SK-N-SH treated with all-trans-retinoic acid at 6 μM for 48 hours (cell line): ENCODE measurements at regions not wholly inside any gene's neighbourhood (a gene's known extent, or its start where the extent isn't known, plus 50 kb on each side); places are given as distances from the start of the nearest gene placed in this dataset.
"Not testable (repeated sequence)": the region's sequence is repeated elsewhere in the genome, so short reads cannot be mapped to it uniquely, and the experiment has no call there.

Experiments
- ATAC-seq: fragments of 200-7000 bp; cut with Tn5 transposase; 3 replicates; pipeline ENCODE4 v1.9.1; 2020; ENCODE audit warnings: mild to moderate bottlenecking, moderate library complexity
- ARNTL ChIP-seq: fragments of 450-650 bp; formaldehyde crosslinking; IDR thresholded peaks from 2 replicates; pipeline ENCODE4 v1.5.0; 2020; ENCODE audit warnings: low read depth, mild to moderate bottlenecking, moderate library complexity, borderline replicate concordance
- BACH2 ChIP-seq: fragments of 250-450 bp; sonication (Bioruptor Pico); IDR thresholded peaks from 2 replicates; pipeline ENCODE4 v1.9.0; 2021; ENCODE audit warnings: mild to moderate bottlenecking, borderline replicate concordance
- CREB5 ChIP-seq: fragments of 250-450 bp; sonication (Bioruptor Pico); IDR thresholded peaks from 2 replicates; pipeline ENCODE4 v1.5.1; 2020; ENCODE audit warnings: low read depth, mild to moderate bottlenecking, moderate library complexity
- CSDC2 ChIP-seq: fragments of 250-450 bp; sonication (Bioruptor Pico); IDR thresholded peaks from 2 replicates; pipeline ENCODE4 v1.5.0; 2020; ENCODE audit warnings: mild to moderate bottlenecking, moderate library complexity
- ESRRG ChIP-seq: fragments of 250-450 bp; sonication (Bioruptor Pico); IDR thresholded peaks from 2 replicates; pipeline ENCODE4 v1.6.1; 2021; ENCODE audit warnings: mild to moderate bottlenecking
- GLIS3 ChIP-seq: fragments of 250-450 bp; sonication (Bioruptor Pico); IDR thresholded peaks from 2 replicates; pipeline ENCODE4 v1.5.0; 2020; ENCODE audit warnings: mild to moderate bottlenecking, moderate library complexity
- OSR1 ChIP-seq: fragments of 250-450 bp; sonication (Bioruptor Pico); IDR thresholded peaks from 2 replicates; pipeline ENCODE4 v1.8.0; 2022; ENCODE audit warnings: moderate library complexity, mild to moderate bottlenecking, inconsistent platforms
- PATZ1 ChIP-seq: fragments of 250-450 bp; sonication (Bioruptor Pico); IDR thresholded peaks from 2 replicates; pipeline ENCODE4 v1.8.0; 2020; ENCODE audit warnings: mild to moderate bottlenecking, moderate library complexity, borderline replicate concordance
- RARB ChIP-seq: fragments of 250-450 bp; sonication (Bioruptor Pico); IDR thresholded peaks from 2 replicates; pipeline ENCODE4 v1.8.0; 2021; ENCODE audit warnings: mild to moderate bottlenecking, moderate library complexity
- SNAI2 ChIP-seq: fragments of 250-450 bp; sonication (Bioruptor Pico); IDR thresholded peaks from 2 replicates; pipeline ENCODE4 v1.5.0; 2020; ENCODE audit warnings: mild to moderate bottlenecking, moderate library complexity
- TCF4 ChIP-seq: fragments of 250-450 bp; sonication (Bioruptor Pico); IDR thresholded peaks from 2 replicates; pipeline ENCODE4 v1.8.0; 2021; ENCODE audit warnings: mild to moderate bottlenecking, moderate library complexity, borderline replicate concordance
- TOX ChIP-seq: fragments of 250-450 bp; sonication (Bioruptor Pico); IDR thresholded peaks from 2 replicates; pipeline ENCODE4 v1.8.0; 2021; ENCODE audit warnings: mild to moderate bottlenecking, moderate library complexity, borderline replicate concordance
- TSHZ2 ChIP-seq: fragments of 250-450 bp; sonication (Bioruptor Pico); IDR thresholded peaks from 2 replicates; pipeline ENCODE4 v1.5.0; 2020; ENCODE audit warnings: mild to moderate bottlenecking, moderate library complexity
- ZFP3 ChIP-seq: fragments of 250-450 bp; sonication (Bioruptor Pico); IDR thresholded peaks from 2 replicates; pipeline ENCODE4 v1.5.0; 2020; ENCODE audit warnings: mild to moderate bottlenecking, moderate library complexity
- ZFP30 ChIP-seq: fragments of 450-650 bp; formaldehyde crosslinking; IDR thresholded peaks from 2 replicates; pipeline ENCODE4 v1.5.0; 2022; ENCODE audit warnings: mild to moderate bottlenecking, moderate library complexity
- ZNF565 ChIP-seq: fragments of 450-650 bp; formaldehyde crosslinking; conservative IDR thresholded peaks from 2 replicates; pipeline ENCODE4 v1.5.0; 2020; ENCODE audit warnings: low read depth, mild to moderate bottlenecking, moderate library complexity
- ZNF70 ChIP-seq: fragments of 450-650 bp; formaldehyde crosslinking; IDR thresholded peaks from 2 replicates; pipeline ENCODE4 v1.5.0; 2020; ENCODE audit warnings: mild to moderate bottlenecking, moderate library complexity
- ZNF8 ChIP-seq: fragments of 450-650 bp; formaldehyde crosslinking; IDR thresholded peaks from 2 replicates; pipeline ENCODE4 v1.5.0; 2020; ENCODE audit warnings: mild to moderate bottlenecking, moderate library complexity

- no peak for ATAC-seq
- no peak for TF ChIP-seq PATZ1 (CRISPR knock-in tag)
- no peak for TF ChIP-seq OSR1
- no peak for TF ChIP-seq TOX
- no peak for TF ChIP-seq CSDC2
- no peak for TF ChIP-seq ZFP3 (CRISPR knock-in tag)
- TF ChIP-seq ZFP30 (CRISPR knock-in tag) = no peak
- TF ChIP-seq GLIS3 = no peak
- no peak for TF ChIP-seq CREB5 (CRISPR knock-in tag)
- no peak for TF ChIP-seq TCF4
- TF ChIP-seq ZNF70 = no peak
- no peak for TF ChIP-seq BACH2 (CRISPR knock-in tag)
- TF ChIP-seq SNAI2 = no peak
- TF ChIP-seq ZNF565 (CRISPR knock-in tag) = no peak
- TF ChIP-seq, all 23 proteins: peak for 0
Observed at GRCh38 chr2:34234823-34235222, 635.7 kb upstream of the FAM98A start.

GRCh38 chr2:34229998-34230397 lies 630.9 kb upstream of the FAM98A start:
- TF ChIP-seq ZNF565 (CRISPR knock-in tag) (no peak), ZNF70 (no peak), PATZ1 (CRISPR knock-in tag) (no peak), ZNF8 (CRISPR knock-in tag) (no peak), ZFP30 (CRISPR knock-in tag) (no peak), ZFP3 (CRISPR knock-in tag) (no peak), ESRRG (no peak)
- ATAC-seq = no peak

- ATAC-seq = no peak
- TF ChIP-seq RARB (no peak), ESRRG (no peak), SNAI2 (no peak), CREB5 (CRISPR knock-in tag) (no peak), ZNF70 (no peak), TOX (no peak)
Observed at GRCh38 chr2:34215174-34215573, 616.1 kb upstream of the FAM98A start.

- ATAC-seq = not testable (repeated sequence)
Observed at GRCh38 chr2:34210382-34210781, 611.3 kb upstream of the FAM98A start.

GRCh38 chr2:34204560-34204959 lies 605.5 kb upstream of the FAM98A start:
- no peak for ATAC-seq
- TF ChIP-seq ARNTL (CRISPR knock-in tag) = no peak
- TF ChIP-seq ZNF565 (CRISPR knock-in tag) = no peak
- no peak for TF ChIP-seq ZFP3 (CRISPR knock-in tag)
- TF ChIP-seq CREB5 (CRISPR knock-in tag) = no peak
- no peak for TF ChIP-seq TSHZ2 (CRISPR knock-in tag)
